ENCODE measurements at regions not wholly inside any gene's neighbourhood (a gene's known extent, or its start where the extent isn't known, plus 50 kb on each side); places are given as distances from the start of the nearest gene placed in this dataset.

GRCh38 chr12:66055837-66056319 lies 74.7 kb downstream of the LLPH start:
- Histone ChIP-seq H3K27ac (no peak overlapping the region), H3K9me3 (no peaks in the 10 kb centered on the region), H3K27me3 (no peaks in the 10 kb centered on the region), H3K4me1 (no peaks in the 10 kb centered on the region), H3K36me3 (no peaks in the 10 kb centered on the region), H3K4me3 (no peak overlapping the region)
- no peak for TF ChIP-seq CTCF (IDR thresholded peaks at IDR 0.05)
- intact Hi-C loops (cut with DNase I; ENCODE audit: low total_unique reads): no loop called here
- no peak for DNase-seq

- intact Hi-C loops (cut with DNase I; ENCODE audit: low total_unique reads): no loop called here
- no peak for TF ChIP-seq CTCF (IDR thresholded peaks at IDR 0.05)
- Histone ChIP-seq H3K27me3 (no peaks in the 10 kb centered on the region), H3K9me3 (no peaks in the 10 kb centered on the region), H3K36me3 (no peaks in the 10 kb centered on the region), H3K27ac (no peak overlapping the region), H3K4me1 (no peaks in the 10 kb centered on the region), H3K4me3 (no peak overlapping the region)
- DNase-seq: no peak
Measured at GRCh38 chr12:66052988-66053615, 77.4 kb downstream of the LLPH start.

GRCh38 chr12:66051361-66051760 lies 79.2 kb downstream of the LLPH start:
- Histone ChIP-seq H3K4me1 (no peaks in the 10 kb centered on the region), H3K36me3 (no peaks in the 10 kb centered on the region), H3K27ac (no peak overlapping the region), H3K27me3 (no peaks in the 10 kb centered on the region), H3K9me3 (no peaks in the 10 kb centered on the region), H3K4me3 (no peak overlapping the region)
- no peak for DNase-seq
- TF ChIP-seq CTCF (IDR thresholded peaks at IDR 0.05): no peak
- intact Hi-C loops (cut with DNase I; ENCODE audit: low total_unique reads): no loop called here

GRCh38 chr12:66050610-66051009 lies 79.9 kb downstream of the LLPH start:
- DNase-seq: no peak
- no peaks in the 10 kb centered on the region for H3K9me3 ChIP-seq
- no peaks in the 10 kb centered on the region for H3K27me3 ChIP-seq
- no peaks in the 10 kb centered on the region for H3K36me3 ChIP-seq
- intact Hi-C loops (cut with DNase I; ENCODE audit: low total_unique reads): no loop called here
- no peak overlapping the region for H3K27ac ChIP-seq
- no peak for TF ChIP-seq CTCF (IDR thresholded peaks at IDR 0.05)
- H3K4me1 ChIP-seq: no peaks in the 10 kb centered on the region
- no peak overlapping the region for H3K4me3 ChIP-seq

- intact Hi-C loops (cut with DNase I; ENCODE audit: low total_unique reads): no loop called here
- no peaks in the 10 kb centered on the region for H3K27me3 ChIP-seq
- H3K4me3 ChIP-seq: no peak overlapping the region
- DNase-seq: no peak
- H3K9me3 ChIP-seq: no peaks in the 10 kb centered on the region
- H3K36me3 ChIP-seq: no peaks in the 10 kb centered on the region
- H3K27ac ChIP-seq: no peak overlapping the region
- no peak for TF ChIP-seq CTCF (IDR thresholded peaks at IDR 0.05)
- H3K4me1 ChIP-seq: no peaks in the 10 kb centered on the region
Measured at GRCh38 chr12:66050283-66050576, 80.3 kb downstream of the LLPH start.
